IMR-90 (cell line): ENCODE measurements at regions not wholly inside any gene's neighbourhood (a gene's known extent, or its start where the extent isn't known, plus 50 kb on each side); places are given as distances from the start of the nearest gene placed in this dataset.

Experiments
- BHLHE40 ChIP-seq: fragments of 150-350 bp; IDR thresholded peaks from 2 replicates; pipeline ENCODE4 v1.6.1; 2016; ENCODE audit warnings: mild to moderate bottlenecking, low read depth, low read length
- CEBPB ChIP-seq: IDR thresholded peaks from 2 replicates; pipeline ENCODE4 v1.6.1; 2012; ENCODE audit warnings: low read depth, low read length, improper control_type of control experiment
- CHD1 ChIP-seq: IDR thresholded peaks from 2 replicates; pipeline ENCODE4 v1.6.1; 2012; ENCODE audit warnings: low read depth, low read length, improper control_type of control experiment
- MAFK ChIP-seq: IDR thresholded peaks from 2 replicates; pipeline ENCODE4 v1.6.1; 2012; ENCODE audit warnings: low read depth, low read length, improper control_type of control experiment
- MXI1 ChIP-seq: IDR thresholded peaks from 2 replicates; pipeline ENCODE4 v1.6.1; 2012; ENCODE audit warnings: low read depth, mild to moderate bottlenecking, low read length, moderate library complexity, borderline replicate concordance
- POLR2A ChIP-seq: IDR thresholded peaks from 2 replicates; pipeline ENCODE4 v1.6.1; 2012; ENCODE audit warnings: mild to moderate bottlenecking, low read depth, low read length
- RAD21 ChIP-seq: IDR thresholded peaks from 2 replicates; pipeline ENCODE4 v1.6.1; 2012; ENCODE audit warnings: low read length, improper control_type of control experiment
- RCOR1 ChIP-seq: IDR thresholded peaks from 2 replicates; pipeline ENCODE4 v1.6.1; 2012; ENCODE audit warnings: mild to moderate bottlenecking, low read length, improper control_type of control experiment; ENCODE audit not compliant: insufficient replicate concordance
- RFX5 ChIP-seq: IDR thresholded peaks from 2 replicates; pipeline ENCODE4 v1.8.0; 2012; ENCODE audit warnings: low read depth, mild to moderate bottlenecking, low read length, moderate library complexity
- SMC3 ChIP-seq: fragments of 150-350 bp; IDR thresholded peaks from 2 replicates; pipeline ENCODE4 v1.6.1; 2016; ENCODE audit warnings: low read depth, mild to moderate bottlenecking, antibody characterized with exemption, low read length, moderate library complexity
- TF ChIP-seq, protein P1 (sequence below): conservative IDR thresholded peaks from 2 replicates; pipeline ENCODE4 v1.5.1; 2012; ENCODE audit warnings: mild to moderate bottlenecking, low read depth, low read length, improper control_type of control experiment
- TF ChIP-seq, protein P2 (sequence below): fragments of 150-350 bp; IDR thresholded peaks from 2 replicates; pipeline ENCODE4 v1.6.1; 2017; ENCODE audit warnings: mild to moderate bottlenecking, antibody characterized with exemption, low read length, low read depth

DNA sequence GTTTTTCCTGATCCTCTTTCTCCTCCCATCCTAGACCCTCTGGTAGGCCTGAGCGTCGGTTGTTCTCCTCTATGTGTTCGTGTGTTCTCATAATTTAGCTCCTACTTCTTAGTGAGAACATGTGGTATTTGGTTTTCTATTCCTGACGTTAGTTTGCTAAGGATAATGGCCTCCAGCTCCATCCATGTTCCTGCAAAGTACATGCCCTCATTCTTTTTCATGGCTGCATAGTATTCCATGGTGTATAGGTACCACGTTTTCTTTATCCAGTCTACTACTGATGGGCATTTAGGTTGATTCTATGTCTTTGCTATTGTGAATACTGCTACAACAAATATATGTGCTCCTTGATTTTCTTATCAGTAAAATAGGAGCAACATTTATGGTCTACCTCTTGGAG is 146.8 kb upstream of the PTCHD1 start:
- TF ChIP-seq POLR2A (no peak), CEBPB (no peak), RAD21 (no peak), RFX5 (no peak), MXI1 (no peak), BHLHE40 (no peak), RCOR1 (no peak), MAFK (no peak), SMC3 (no peak), CHD1 (no peak)
- TF ChIP-seq, protein P1, sequence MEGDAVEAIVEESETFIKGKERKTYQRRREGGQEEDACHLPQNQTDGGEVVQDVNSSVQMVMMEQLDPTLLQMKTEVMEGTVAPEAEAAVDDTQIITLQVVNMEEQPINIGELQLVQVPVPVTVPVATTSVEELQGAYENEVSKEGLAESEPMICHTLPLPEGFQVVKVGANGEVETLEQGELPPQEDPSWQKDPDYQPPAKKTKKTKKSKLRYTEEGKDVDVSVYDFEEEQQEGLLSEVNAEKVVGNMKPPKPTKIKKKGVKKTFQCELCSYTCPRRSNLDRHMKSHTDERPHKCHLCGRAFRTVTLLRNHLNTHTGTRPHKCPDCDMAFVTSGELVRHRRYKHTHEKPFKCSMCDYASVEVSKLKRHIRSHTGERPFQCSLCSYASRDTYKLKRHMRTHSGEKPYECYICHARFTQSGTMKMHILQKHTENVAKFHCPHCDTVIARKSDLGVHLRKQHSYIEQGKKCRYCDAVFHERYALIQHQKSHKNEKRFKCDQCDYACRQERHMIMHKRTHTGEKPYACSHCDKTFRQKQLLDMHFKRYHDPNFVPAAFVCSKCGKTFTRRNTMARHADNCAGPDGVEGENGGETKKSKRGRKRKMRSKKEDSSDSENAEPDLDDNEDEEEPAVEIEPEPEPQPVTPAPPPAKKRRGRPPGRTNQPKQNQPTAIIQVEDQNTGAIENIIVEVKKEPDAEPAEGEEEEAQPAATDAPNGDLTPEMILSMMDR: no peak
- TF ChIP-seq, protein P2, sequence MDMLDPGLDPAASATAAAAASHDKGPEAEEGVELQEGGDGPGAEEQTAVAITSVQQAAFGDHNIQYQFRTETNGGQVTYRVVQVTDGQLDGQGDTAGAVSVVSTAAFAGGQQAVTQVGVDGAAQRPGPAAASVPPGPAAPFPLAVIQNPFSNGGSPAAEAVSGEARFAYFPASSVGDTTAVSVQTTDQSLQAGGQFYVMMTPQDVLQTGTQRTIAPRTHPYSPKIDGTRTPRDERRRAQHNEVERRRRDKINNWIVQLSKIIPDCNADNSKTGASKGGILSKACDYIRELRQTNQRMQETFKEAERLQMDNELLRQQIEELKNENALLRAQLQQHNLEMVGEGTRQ: no peak
